Activated CD4-positive, CD25-positive, alpha-beta regulatory T cell (primary cell): ENCODE measurements at regions not wholly inside any gene's neighbourhood (a gene's known extent, or its start where the extent isn't known, plus 50 kb on each side); places are given as distances from the start of the nearest gene placed in this dataset.
A peak's percentile ranks its signal among the peaks of the same experiment; 100 is the strongest.
"Not testable (repeated sequence)": the region's sequence is repeated elsewhere in the genome, so short reads cannot be mapped to it uniquely, and the experiment has no call there.

Source experiments
- DNase-seq, 4 experiments: peaks; one replicate each; lab custom pipeline; 2025; lab: John Stamatoyannopoulos, UW

- DNase-seq = no peak
Observed at GRCh38 chr5:175347027-175347426, 97.0 kb downstream of the DRD1 start.

GRCh38 chr5:175344331-175345195 lies 99.4 kb downstream of the DRD1 start:
- no peak for DNase-seq

- DNase-seq = no peak
Observed at GRCh38 chr5:175343308-175343707, 100.7 kb downstream of the DRD1 start.

- no peak for DNase-seq
Observed at GRCh38 chr5:175340180-175340579, 103.8 kb downstream of the DRD1 start.

GRCh38 chr5:175337680-175338079 lies 106.3 kb downstream of the DRD1 start:
- no peak for DNase-seq

GRCh38 chr5:175336781-175337180 lies 107.2 kb downstream of the DRD1 start:
- DNase-seq = no peak

- DNase-seq = no peak
Observed at GRCh38 chr5:175335691-175336090, 108.3 kb downstream of the DRD1 start.

GRCh38 chr5:175331173-175332036 lies 112.6 kb downstream of the DRD1 start:
- DNase-seq = not testable (repeated sequence)

- no peak for DNase-seq
Observed at GRCh38 chr5:175329976-175330375, 114.0 kb downstream of the DRD1 start.

- DNase-seq = no peak
Observed at GRCh38 chr5:175328687-175329086, 115.3 kb downstream of the DRD1 start.

- no peak for DNase-seq
Observed at GRCh38 chr5:175328176-175328575, 115.8 kb downstream of the DRD1 start.

GRCh38 chr5:175325681-175326080 lies 118.3 kb downstream of the DRD1 start:
- no peak for DNase-seq

- peak in 1 of 4 experiments; percentile 1 for DNase-seq
Observed at GRCh38 chr5:175321927-175322532, 122.0 kb downstream of the DRD1 start.

- no peak for DNase-seq
Observed at GRCh38 chr5:175319199-175319598, 124.8 kb downstream of the DRD1 start.

- no peak for DNase-seq
Observed at GRCh38 chr5:175317872-175318271, 126.1 kb downstream of the DRD1 start.

- no peak for DNase-seq
Observed at GRCh38 chr5:175309218-175309810, 134.7 kb downstream of the DRD1 start.

- no peak for DNase-seq
Observed at GRCh38 chr5:175308701-175309100, 135.3 kb downstream of the DRD1 start.

- DNase-seq = no peak
Observed at GRCh38 chr5:175306381-175306780, 137.6 kb downstream of the DRD1 start.

- no peak for DNase-seq
Observed at GRCh38 chr5:175305251-175305650, 138.7 kb downstream of the DRD1 start.

GRCh38 chr5:175290379-175290778 lies 153.6 kb downstream of the DRD1 start:
- DNase-seq = no peak

GRCh38 chr5:175288048-175288621 lies 155.8 kb downstream of the DRD1 start:
- DNase-seq = no peak

- no peak for DNase-seq
Observed at GRCh38 chr5:175286981-175287380, 157.0 kb downstream of the DRD1 start.
